ENCODE measurements at regions not wholly inside any gene's neighbourhood (a gene's known extent, or its start where the extent isn't known, plus 50 kb on each side); places are given as distances from the start of the nearest gene placed in this dataset.

GRCh38 chr13:50610238-50610637 lies 233.3 kb downstream of the DLEU7 start:
- DNase-seq (no peak), ATAC-seq (no peak)
- H3K27me3 Mint-ChIP-seq = peaks cover 5 to 37% (median 17%) of the 10 kb centered on the region in 5 donors
- Histone ChIP-seq H3K9me3 (ENCODE audit: control insufficient read depth in 2 of 3, low read length in 3 of 3) (no peaks in the 10 kb centered on the region), H3K36me3 (ENCODE audit: control insufficient read depth in 2 of 3, insufficient read depth in 3 of 3, low read length in 3 of 3) (no peaks in the 10 kb centered on the region), H3K4me3 (ENCODE audit: low read length) (no peak overlapping the region), H3K27me3 (ENCODE audit: control insufficient read depth in 2 of 2, insufficient read depth in 2 of 2, low read length in 2 of 2) (no peaks in the 10 kb centered on the region), H3K27ac (ENCODE audit: low read depth, low read length) (no peak overlapping the region), H3K4me1 (ENCODE audit: control insufficient read depth in 2 of 2, insufficient read depth in 2 of 2, low read length in 2 of 2) (no peaks in the 10 kb centered on the region)
- H3K27ac Mint-ChIP-seq = no peak overlapping the region
- no peak overlapping the region for H3K4me3 Mint-ChIP-seq
- intact Hi-C loops (cut with micrococcal nuclease) = loop anchor here in 1 of 2 donors (2.0 kb wide), 1 partner anchor 303 kb away; no protein-coding TSS in a partner anchor
- CTCF ChIA-PET = no interaction called here
- peaks cover 0 to 5% (median 0%) of the 10 kb centered on the region in 11 donors for H3K9me3 Mint-ChIP-seq
- H3K36me3 Mint-ChIP-seq = peaks cover 0 to 1% (median 0%) of the 10 kb centered on the region in 5 donors
- POLR2A ChIA-PET = no interaction called here
- H3K4me1 Mint-ChIP-seq = peaks cover 0 to 22% (median 10%) of the 10 kb centered on the region in 7 donors

GRCh38 chr13:50611117-50611781 lies 232.2 kb downstream of the DLEU7 start:
- Histone ChIP-seq H3K36me3 (ENCODE audit: control insufficient read depth in 2 of 3, insufficient read depth in 3 of 3, low read length in 3 of 3) (no peaks in the 10 kb centered on the region), H3K27me3 (ENCODE audit: control insufficient read depth in 2 of 2, insufficient read depth in 2 of 2, low read length in 2 of 2) (no peaks in the 10 kb centered on the region), H3K4me1 (ENCODE audit: control insufficient read depth in 2 of 2, insufficient read depth in 2 of 2, low read length in 2 of 2) (no peaks in the 10 kb centered on the region), H3K27ac (ENCODE audit: low read depth, low read length) (no peak overlapping the region), H3K9me3 (ENCODE audit: control insufficient read depth in 2 of 3, low read length in 3 of 3) (no peaks in the 10 kb centered on the region), H3K4me3 (ENCODE audit: low read length) (no peak overlapping the region)
- peaks cover 0 to 22% (median 10%) of the 10 kb centered on the region in 7 donors for H3K4me1 Mint-ChIP-seq
- ChIA-PET CTCF (no interaction called here), POLR2A (interaction anchor here (0.6 kb wide), 1 partner anchor 603 kb away, joined by 5 read pairs; no protein-coding TSS in a partner anchor)
- H3K27me3 Mint-ChIP-seq = peaks cover 5 to 37% (median 16%) of the 10 kb centered on the region in 5 donors
- ATAC-seq (peak; percentile 37), DNase-seq (peak in 5 of 9 donors; percentile 12 to 44 (median 30))
- intact Hi-C loops (cut with micrococcal nuclease) = loop anchor here in 1 of 2 donors (2.0 kb wide), 1 partner anchor 302 kb away; no protein-coding TSS in a partner anchor
- H3K27ac Mint-ChIP-seq = peak overlapping the region in 1 of 9 donors; percentile 59
- peaks cover 0 to 1% (median 0%) of the 10 kb centered on the region in 5 donors for H3K36me3 Mint-ChIP-seq
- H3K9me3 Mint-ChIP-seq = peaks cover 0 to 5% (median 0%) of the 10 kb centered on the region in 11 donors
- peak overlapping the region in 1 of 10 donors; percentile 13 for H3K4me3 Mint-ChIP-seq

GRCh38 chr13:50612717-50613116 lies 230.8 kb downstream of the DLEU7 start:
- no peaks in the 10 kb centered on the region for H3K4me1 ChIP-seq (ENCODE audit: control insufficient read depth in 2 of 2, insufficient read depth in 2 of 2, low read length in 2 of 2)
- ChIA-PET CTCF (interaction anchor here (0.6 kb wide), 1 partner anchor 16 kb away, joined by 3 read pairs; no protein-coding TSS in a partner anchor), POLR2A (no interaction called here)
- Mint-ChIP-seq H3K4me3 (no peak overlapping the region), H3K27me3 (peaks cover 5 to 30% (median 12%) of the 10 kb centered on the region in 5 donors), H3K36me3 (peaks cover 0 to 1% (median 0%) of the 10 kb centered on the region in 5 donors), H3K9me3 (no peaks in the 10 kb centered on the region), H3K27ac (no peak overlapping the region), H3K4me1 (peaks cover 0 to 30% (median 10%) of the 10 kb centered on the region in 7 donors)
- H3K9me3 ChIP-seq (ENCODE audit: control insufficient read depth in 2 of 3, low read length in 3 of 3) = no peaks in the 10 kb centered on the region
- no peak overlapping the region for H3K27ac ChIP-seq (ENCODE audit: low read depth, low read length)
- intact Hi-C loops (cut with micrococcal nuclease) = no loop called here
- H3K36me3 ChIP-seq (ENCODE audit: control insufficient read depth in 2 of 3, insufficient read depth in 3 of 3, low read length in 3 of 3) = no peaks in the 10 kb centered on the region
- H3K27me3 ChIP-seq (ENCODE audit: control insufficient read depth in 2 of 2, insufficient read depth in 2 of 2, low read length in 2 of 2) = no peaks in the 10 kb centered on the region
- no peak overlapping the region for H3K4me3 ChIP-seq (ENCODE audit: low read length)
- no peak for DNase-seq
- ATAC-seq = no peak

GRCh38 chr13:50613356-50613831 lies 230.1 kb downstream of the DLEU7 start:
- no peak for ATAC-seq
- intact Hi-C loops (cut with micrococcal nuclease) = no loop called here
- H3K4me1 Mint-ChIP-seq = peaks cover 0 to 30% (median 10%) of the 10 kb centered on the region in 7 donors

GRCh38 chr13:50615234-50615633 lies 228.3 kb downstream of the DLEU7 start:
- H3K36me3 Mint-ChIP-seq = no peaks in the 10 kb centered on the region
- Histone ChIP-seq H3K36me3 (ENCODE audit: control insufficient read depth in 2 of 3, insufficient read depth in 3 of 3, low read length in 3 of 3) (no peaks in the 10 kb centered on the region), H3K27ac (ENCODE audit: low read depth, low read length) (no peak overlapping the region), H3K4me3 (ENCODE audit: low read length) (no peak overlapping the region), H3K4me1 (ENCODE audit: control insufficient read depth in 2 of 2, insufficient read depth in 2 of 2, low read length in 2 of 2) (no peaks in the 10 kb centered on the region), H3K27me3 (ENCODE audit: control insufficient read depth in 2 of 2, insufficient read depth in 2 of 2, low read length in 2 of 2) (no peaks in the 10 kb centered on the region), H3K9me3 (ENCODE audit: control insufficient read depth in 2 of 3, low read length in 3 of 3) (no peaks in the 10 kb centered on the region)
- H3K27ac Mint-ChIP-seq = no peak overlapping the region
- ATAC-seq (no peak), DNase-seq (no peak)
- H3K9me3 Mint-ChIP-seq = no peaks in the 10 kb centered on the region
- H3K4me3 Mint-ChIP-seq = no peak overlapping the region
- intact Hi-C loops (cut with micrococcal nuclease) = no loop called here
- ChIA-PET CTCF (no interaction called here), POLR2A (no interaction called here)
- H3K4me1 Mint-ChIP-seq = peaks cover 0 to 27% (median 10%) of the 10 kb centered on the region in 7 donors
- H3K27me3 Mint-ChIP-seq = peaks cover 0 to 8% (median 5%) of the 10 kb centered on the region in 5 donors

More at GRCh38 chr13:50613356-50613831, 230.1 kb downstream of the DLEU7 start:
- Mint-ChIP-seq H3K4me3 (no peak overlapping the region), H3K9me3 (no peaks in the 10 kb centered on the region), H3K27ac (no peak overlapping the region), H3K36me3 (peaks cover 0 to 1% (median 0%) of the 10 kb centered on the region in 5 donors), H3K27me3 (peaks cover 5 to 25% (median 12%) of the 10 kb centered on the region in 5 donors)
- Histone ChIP-seq H3K4me3 (ENCODE audit: low read length) (no peak overlapping the region), H3K27ac (ENCODE audit: low read depth, low read length) (no peak overlapping the region), H3K27me3 (ENCODE audit: control insufficient read depth in 2 of 2, insufficient read depth in 2 of 2, low read length in 2 of 2) (no peaks in the 10 kb centered on the region), H3K4me1 (ENCODE audit: control insufficient read depth in 2 of 2, insufficient read depth in 2 of 2, low read length in 2 of 2) (no peaks in the 10 kb centered on the region), H3K9me3 (ENCODE audit: control insufficient read depth in 2 of 3, low read length in 3 of 3) (no peaks in the 10 kb centered on the region), H3K36me3 (ENCODE audit: control insufficient read depth in 2 of 3, insufficient read depth in 3 of 3, low read length in 3 of 3) (no peaks in the 10 kb centered on the region)
- POLR2A ChIA-PET = no interaction called here
- CTCF ChIA-PET = no interaction called here
- DNase-seq = no peak

- peaks cover 0 to 7% (median 5%) of the 10 kb centered on the region in 5 donors for H3K27me3 Mint-ChIP-seq
- H3K27ac ChIP-seq (ENCODE audit: low read depth, low read length) = no peak overlapping the region
- no peaks in the 10 kb centered on the region for H3K9me3 ChIP-seq (ENCODE audit: control insufficient read depth in 2 of 3, low read length in 3 of 3)
- ATAC-seq (no peak), DNase-seq (no peak)
- ChIA-PET POLR2A (no interaction called here), CTCF (no interaction called here)
- H3K36me3 ChIP-seq (ENCODE audit: control insufficient read depth in 2 of 3, insufficient read depth in 3 of 3, low read length in 3 of 3) = no peaks in the 10 kb centered on the region
- no peaks in the 10 kb centered on the region for H3K27me3 ChIP-seq (ENCODE audit: control insufficient read depth in 2 of 2, insufficient read depth in 2 of 2, low read length in 2 of 2)
- H3K4me3 ChIP-seq (ENCODE audit: low read length) = no peak overlapping the region
- H3K9me3 Mint-ChIP-seq = no peaks in the 10 kb centered on the region
- peaks cover 0 to 24% (median 8%) of the 10 kb centered on the region in 7 donors for H3K4me1 Mint-ChIP-seq
- intact Hi-C loops (cut with micrococcal nuclease) = no loop called here
- H3K27ac Mint-ChIP-seq = no peak overlapping the region
- H3K36me3 Mint-ChIP-seq = no peaks in the 10 kb centered on the region
- no peaks in the 10 kb centered on the region for H3K4me1 ChIP-seq (ENCODE audit: control insufficient read depth in 2 of 2, insufficient read depth in 2 of 2, low read length in 2 of 2)
- no peak overlapping the region for H3K4me3 Mint-ChIP-seq
Observed at GRCh38 chr13:50616101-50616500, 227.4 kb downstream of the DLEU7 start.

Measured in naive thymus-derived CD4-positive, alpha-beta T cell (primary cell).